OCI-LY3 (cell line): ENCODE measurements at regions not wholly inside any gene's neighbourhood (a gene's known extent, or its start where the extent isn't known, plus 50 kb on each side); places are given as distances from the start of the nearest gene placed in this dataset.

ENCODE experiments used
- EZH2phosphoT487 ChIP-seq: fragments of 200-600 bp; shearing (Covaris generic); IDR thresholded peaks from 2 replicates; pipeline ENCODE4 v1.6.1; 2018; ENCODE audit warnings: antibody characterized with exemption, mixed run types, low read depth
- TF ChIP-seq, protein P1 (sequence below): fragments of 200-600, 300-600 bp; sonication (generic); IDR thresholded peaks from 2 replicates; pipeline ENCODE4 v1.5.1; 2014; ENCODE audit warnings: antibody characterized with exemption, low read length, low read depth

DNA sequence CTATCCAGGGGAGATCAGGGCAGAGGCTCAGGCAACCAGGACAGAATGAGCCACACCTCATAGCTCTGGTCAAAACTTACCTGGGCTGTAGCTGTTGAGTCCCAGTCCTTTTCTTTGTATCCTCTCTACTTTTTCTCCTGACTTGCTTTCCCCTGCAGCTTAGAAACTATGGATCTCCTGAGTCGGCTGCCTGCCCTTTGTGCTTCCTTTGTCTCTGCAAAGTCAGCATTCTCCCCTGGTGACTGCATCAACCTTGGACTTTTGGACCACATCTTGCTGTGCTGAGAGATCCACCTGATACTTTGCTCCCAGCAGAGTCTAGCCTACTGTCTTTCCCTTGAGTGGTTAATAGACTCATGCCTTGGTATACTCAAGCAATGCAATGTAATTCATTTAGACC lies 353.3 kb downstream of the SIPA1L2 start:
- TF ChIP-seq, protein P1, sequence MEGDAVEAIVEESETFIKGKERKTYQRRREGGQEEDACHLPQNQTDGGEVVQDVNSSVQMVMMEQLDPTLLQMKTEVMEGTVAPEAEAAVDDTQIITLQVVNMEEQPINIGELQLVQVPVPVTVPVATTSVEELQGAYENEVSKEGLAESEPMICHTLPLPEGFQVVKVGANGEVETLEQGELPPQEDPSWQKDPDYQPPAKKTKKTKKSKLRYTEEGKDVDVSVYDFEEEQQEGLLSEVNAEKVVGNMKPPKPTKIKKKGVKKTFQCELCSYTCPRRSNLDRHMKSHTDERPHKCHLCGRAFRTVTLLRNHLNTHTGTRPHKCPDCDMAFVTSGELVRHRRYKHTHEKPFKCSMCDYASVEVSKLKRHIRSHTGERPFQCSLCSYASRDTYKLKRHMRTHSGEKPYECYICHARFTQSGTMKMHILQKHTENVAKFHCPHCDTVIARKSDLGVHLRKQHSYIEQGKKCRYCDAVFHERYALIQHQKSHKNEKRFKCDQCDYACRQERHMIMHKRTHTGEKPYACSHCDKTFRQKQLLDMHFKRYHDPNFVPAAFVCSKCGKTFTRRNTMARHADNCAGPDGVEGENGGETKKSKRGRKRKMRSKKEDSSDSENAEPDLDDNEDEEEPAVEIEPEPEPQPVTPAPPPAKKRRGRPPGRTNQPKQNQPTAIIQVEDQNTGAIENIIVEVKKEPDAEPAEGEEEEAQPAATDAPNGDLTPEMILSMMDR, result no peak
- no peak for TF ChIP-seq EZH2phosphoT487
